ENCODE measurements at regions not wholly inside any gene's neighbourhood (a gene's known extent, or its start where the extent isn't known, plus 50 kb on each side); places are given as distances from the start of the nearest gene placed in this dataset.
"Not testable (repeated sequence)": the region's sequence is repeated elsewhere in the genome, so short reads cannot be mapped to it uniquely, and the experiment has no call there.

DNA sequence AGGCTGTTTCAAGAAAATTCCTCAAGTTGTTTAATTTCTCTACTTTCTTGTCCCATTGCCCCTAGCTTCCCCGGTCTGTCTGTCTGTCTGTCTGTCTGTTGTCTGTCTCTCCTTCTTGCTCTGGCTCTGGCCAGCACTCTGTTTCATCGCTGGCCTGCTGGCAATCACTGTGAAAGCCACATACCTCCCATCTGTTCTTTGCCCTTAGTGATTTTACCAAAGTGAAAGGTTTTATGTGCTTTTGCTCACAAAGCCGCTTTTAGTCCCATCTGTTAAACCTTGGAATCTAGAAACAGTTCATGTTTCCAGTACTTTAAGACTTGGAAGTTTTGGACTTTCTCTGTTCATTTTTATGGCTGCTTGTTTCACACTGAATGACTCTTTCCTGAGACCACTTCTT is 87.8 kb upstream of the EXOC2 start:
- DNase-seq (ENCODE audit: low read depth, low spot score): no peak
- Histone ChIP-seq H3K36me3 (ENCODE audit: control insufficient read depth, insufficient read depth, low read length) (no peaks in the 10 kb centered on the region), H3K27me3 (ENCODE audit: control insufficient read depth, insufficient read depth, low read length) (no peaks in the 10 kb centered on the region), H3K9me3 (ENCODE audit: control insufficient read depth, insufficient read depth, low read length) (no peaks in the 10 kb centered on the region), H3K4me1 (ENCODE audit: control insufficient read depth, insufficient read depth, low read length) (no peaks in the 10 kb centered on the region), H3K27ac (ENCODE audit: low read length) (no peak overlapping the region), H3K4me3 (ENCODE audit: low read length) (no peak overlapping the region)
- no CpG with 5 or more reads among the region's 3 CpGs for WGBS (ENCODE audit: insufficient coverage, insufficient read length)

GRCh38 chr6:776951-777350 is 84.0 kb upstream of the EXOC2 start:
- no peak overlapping the region for H3K27ac ChIP-seq (ENCODE audit: low read length)
- H3K4me3 ChIP-seq (ENCODE audit: low read length): no peak overlapping the region
- no peaks in the 10 kb centered on the region for H3K9me3 ChIP-seq (ENCODE audit: control insufficient read depth, insufficient read depth, low read length)
- DNase-seq (ENCODE audit: low read depth, low spot score): no peak
- H3K36me3 ChIP-seq (ENCODE audit: control insufficient read depth, insufficient read depth, low read length): no peaks in the 10 kb centered on the region
- no peaks in the 10 kb centered on the region for H3K27me3 ChIP-seq (ENCODE audit: control insufficient read depth, insufficient read depth, low read length)
- no peaks in the 10 kb centered on the region for H3K4me1 ChIP-seq (ENCODE audit: control insufficient read depth, insufficient read depth, low read length)
- WGBS (ENCODE audit: insufficient coverage, insufficient read length): no CpG with 5 or more reads among the region's 9 CpGs

DNA sequence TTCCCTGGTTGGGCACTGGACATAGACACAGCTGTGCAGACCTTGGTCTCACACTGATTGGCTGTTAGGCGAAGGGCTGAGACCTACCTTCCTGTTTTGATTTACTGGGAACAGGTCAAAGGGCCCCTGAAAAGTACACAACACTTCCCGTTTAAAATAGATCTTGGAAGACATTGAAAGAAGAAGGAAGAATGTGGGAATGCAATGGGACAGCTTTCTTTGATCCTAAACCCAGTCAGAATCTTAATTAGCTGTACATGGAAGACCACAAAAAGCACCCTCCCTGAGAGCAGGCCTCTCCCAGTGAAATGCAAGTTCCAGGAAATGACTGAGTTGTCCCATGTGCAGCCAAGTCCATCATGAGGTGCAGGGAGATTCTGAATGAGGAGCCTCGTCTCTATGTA is 83.6 kb upstream of the EXOC2 start:
- no peaks in the 10 kb centered on the region for H3K36me3 ChIP-seq (ENCODE audit: control insufficient read depth, insufficient read depth, low read length)
- H3K27ac ChIP-seq (ENCODE audit: low read length): no peak overlapping the region
- H3K27me3 ChIP-seq (ENCODE audit: control insufficient read depth, insufficient read depth, low read length): no peaks in the 10 kb centered on the region
- DNase-seq (ENCODE audit: low read depth, low spot score): no peak
- no peak overlapping the region for H3K4me3 ChIP-seq (ENCODE audit: low read length)
- no peaks in the 10 kb centered on the region for H3K9me3 ChIP-seq (ENCODE audit: control insufficient read depth, insufficient read depth, low read length)
- no CpG with 5 or more reads among the region's 3 CpGs for WGBS (ENCODE audit: insufficient coverage, insufficient read length)
- H3K4me1 ChIP-seq (ENCODE audit: control insufficient read depth, insufficient read depth, low read length): no peaks in the 10 kb centered on the region

DNA sequence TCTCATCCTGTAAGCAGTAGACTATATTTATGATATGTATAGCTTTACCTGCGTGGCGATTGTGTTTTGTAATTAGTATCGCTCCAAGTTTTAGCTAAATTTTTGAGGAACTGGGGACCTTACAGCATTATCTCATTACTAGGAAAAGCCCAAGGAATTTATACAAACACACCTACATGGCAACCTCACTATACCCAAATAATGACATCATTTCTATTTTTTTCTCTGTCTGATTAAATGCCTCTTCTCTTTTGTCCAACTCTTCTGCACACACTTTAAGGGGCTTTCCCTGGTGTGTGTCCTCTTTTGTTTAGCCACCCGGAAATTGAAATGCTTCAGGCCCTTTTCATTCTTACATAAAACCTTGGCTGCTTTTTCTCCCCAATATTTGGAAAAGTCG is 82.9 kb upstream of the EXOC2 start:
- Histone ChIP-seq H3K36me3 (ENCODE audit: control insufficient read depth, insufficient read depth, low read length) (no peaks in the 10 kb centered on the region), H3K4me3 (ENCODE audit: low read length) (no peak overlapping the region), H3K4me1 (ENCODE audit: control insufficient read depth, insufficient read depth, low read length) (no peaks in the 10 kb centered on the region), H3K27me3 (ENCODE audit: control insufficient read depth, insufficient read depth, low read length) (no peaks in the 10 kb centered on the region), H3K27ac (ENCODE audit: low read length) (no peak overlapping the region), H3K9me3 (ENCODE audit: control insufficient read depth, insufficient read depth, low read length) (no peaks in the 10 kb centered on the region)
- DNase-seq (ENCODE audit: low read depth, low spot score): no peak
- WGBS (ENCODE audit: insufficient coverage, insufficient read length): no CpG with 5 or more reads among the region's 5 CpGs

- not testable (repeated sequence) for DNase-seq (ENCODE audit: low read depth, low spot score); H3K27ac ChIP-seq (ENCODE audit: low read length); H3K4me3 ChIP-seq (ENCODE audit: low read length); H3K9me3 ChIP-seq (ENCODE audit: control insufficient read depth, insufficient read depth, low read length); H3K4me1 ChIP-seq (ENCODE audit: control insufficient read depth, insufficient read depth, low read length); H3K36me3 ChIP-seq (ENCODE audit: control insufficient read depth, insufficient read depth, low read length); H3K27me3 ChIP-seq (ENCODE audit: control insufficient read depth, insufficient read depth, low read length)
Measured at GRCh38 chr6:771683-772082, 78.7 kb upstream of the EXOC2 start.

DNA sequence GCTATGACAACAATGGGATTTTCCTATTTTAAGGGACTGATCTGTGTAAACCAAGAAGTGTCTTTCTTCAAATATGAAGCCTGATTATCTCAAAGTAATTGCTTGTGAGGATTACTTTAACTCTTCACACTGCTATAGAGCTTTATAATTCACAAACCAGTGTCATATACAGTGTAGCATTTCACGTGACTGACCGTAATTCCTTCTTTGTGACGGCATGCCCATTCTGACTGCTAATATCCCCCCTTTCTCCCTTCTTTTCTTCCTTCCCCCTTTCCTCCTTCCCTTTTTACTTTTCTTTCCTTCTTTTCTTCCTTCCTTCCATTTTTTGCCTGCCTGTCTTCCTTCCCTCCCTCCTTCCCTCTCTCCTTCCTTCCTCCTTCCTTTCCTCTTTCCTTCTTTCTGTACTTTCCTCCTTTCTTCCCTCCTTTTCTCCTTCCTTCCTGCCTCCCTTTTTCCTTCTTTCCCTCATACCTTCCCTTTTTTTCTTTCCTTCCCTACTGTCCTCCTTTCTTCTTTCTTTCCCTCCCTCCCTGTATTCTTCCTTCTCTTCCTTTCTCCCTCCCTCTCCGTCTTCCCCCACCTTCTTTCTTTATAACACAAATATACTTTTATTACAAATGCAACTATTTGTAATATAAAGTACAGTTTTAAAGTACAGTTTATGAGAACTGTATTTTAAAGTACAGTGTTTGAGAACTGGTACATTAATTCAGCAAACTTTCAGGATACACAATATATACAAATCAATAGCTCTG is 75.0 kb upstream of the EXOC2 start:
- WGBS (ENCODE audit: insufficient coverage, insufficient read length): 100% methylated on average over 1 of the region's 4 CpGs

DNA sequence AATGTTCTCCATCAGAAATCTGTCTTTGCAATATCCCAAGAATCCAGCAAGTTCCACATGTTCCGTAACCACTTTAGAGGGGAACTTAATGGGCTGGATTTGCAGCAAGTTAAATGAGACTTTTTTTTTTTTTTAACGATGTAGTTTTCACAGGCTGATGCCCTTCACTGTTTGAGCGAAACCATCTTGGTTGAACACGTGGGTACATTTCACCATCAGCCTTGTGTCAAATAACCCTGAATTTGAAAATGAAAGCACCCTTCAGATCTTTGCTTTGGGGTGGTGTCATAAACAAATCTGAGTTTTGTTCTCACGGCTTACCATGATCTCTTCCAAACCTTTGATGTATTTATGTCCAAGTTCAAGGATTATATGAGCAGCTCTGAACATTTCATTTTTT is 73.7 kb upstream of the EXOC2 start:
- no peak overlapping the region for H3K4me3 ChIP-seq (ENCODE audit: low read length)

More for the DNA sequence above, 75.0 kb upstream of the EXOC2 start:
- H3K27me3 ChIP-seq (ENCODE audit: control insufficient read depth, insufficient read depth, low read length): no peaks in the 10 kb centered on the region
- H3K4me1 ChIP-seq (ENCODE audit: control insufficient read depth, insufficient read depth, low read length): no peaks in the 10 kb centered on the region
- no peak for DNase-seq (ENCODE audit: low read depth, low spot score)
- no peaks in the 10 kb centered on the region for H3K9me3 ChIP-seq (ENCODE audit: control insufficient read depth, insufficient read depth, low read length)
- H3K27ac ChIP-seq (ENCODE audit: low read length): no peak overlapping the region
- H3K4me3 ChIP-seq (ENCODE audit: low read length): no peak overlapping the region
- H3K36me3 ChIP-seq (ENCODE audit: control insufficient read depth, insufficient read depth, low read length): no peaks in the 10 kb centered on the region

DNA sequence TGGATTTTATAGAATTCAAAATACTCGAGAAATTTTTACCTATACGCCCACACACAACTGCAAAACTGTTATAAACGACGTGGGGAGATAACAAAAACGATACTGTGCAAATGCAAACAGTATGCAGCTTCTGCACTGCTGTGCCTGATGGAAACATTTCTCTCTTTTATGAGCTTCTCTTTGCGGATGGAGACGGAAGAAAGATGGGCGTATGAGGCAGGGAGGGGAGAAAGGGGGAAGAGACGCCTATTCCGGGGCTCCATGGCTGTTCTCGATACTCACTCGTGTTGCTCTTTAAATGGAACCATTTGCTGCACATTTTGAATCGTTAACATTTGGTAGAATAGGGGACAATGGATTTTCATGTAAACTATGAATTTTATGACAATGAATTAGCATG is 69.1 kb upstream of the EXOC2 start:
- Histone ChIP-seq H3K36me3 (ENCODE audit: control insufficient read depth, insufficient read depth, low read length) (no peaks in the 10 kb centered on the region), H3K27me3 (ENCODE audit: control insufficient read depth, insufficient read depth, low read length) (no peaks in the 10 kb centered on the region), H3K27ac (ENCODE audit: low read length) (no peak overlapping the region), H3K4me3 (ENCODE audit: low read length) (no peak overlapping the region), H3K9me3 (ENCODE audit: control insufficient read depth, insufficient read depth, low read length) (no peaks in the 10 kb centered on the region), H3K4me1 (ENCODE audit: control insufficient read depth, insufficient read depth, low read length) (no peaks in the 10 kb centered on the region)
- no peak for DNase-seq (ENCODE audit: low read depth, low spot score)
- no CpG with 5 or more reads among the region's 13 CpGs for WGBS (ENCODE audit: insufficient coverage, insufficient read length)

More for the DNA sequence above, 73.7 kb upstream of the EXOC2 start:
- Histone ChIP-seq H3K9me3 (ENCODE audit: control insufficient read depth, insufficient read depth, low read length) (no peaks in the 10 kb centered on the region), H3K4me1 (ENCODE audit: control insufficient read depth, insufficient read depth, low read length) (no peaks in the 10 kb centered on the region), H3K36me3 (ENCODE audit: control insufficient read depth, insufficient read depth, low read length) (no peaks in the 10 kb centered on the region), H3K27me3 (ENCODE audit: control insufficient read depth, insufficient read depth, low read length) (no peaks in the 10 kb centered on the region), H3K27ac (ENCODE audit: low read length) (no peak overlapping the region)
- DNase-seq (ENCODE audit: low read depth, low spot score): no peak
- no CpG with 5 or more reads among the region's 5 CpGs for WGBS (ENCODE audit: insufficient coverage, insufficient read length)

DNA sequence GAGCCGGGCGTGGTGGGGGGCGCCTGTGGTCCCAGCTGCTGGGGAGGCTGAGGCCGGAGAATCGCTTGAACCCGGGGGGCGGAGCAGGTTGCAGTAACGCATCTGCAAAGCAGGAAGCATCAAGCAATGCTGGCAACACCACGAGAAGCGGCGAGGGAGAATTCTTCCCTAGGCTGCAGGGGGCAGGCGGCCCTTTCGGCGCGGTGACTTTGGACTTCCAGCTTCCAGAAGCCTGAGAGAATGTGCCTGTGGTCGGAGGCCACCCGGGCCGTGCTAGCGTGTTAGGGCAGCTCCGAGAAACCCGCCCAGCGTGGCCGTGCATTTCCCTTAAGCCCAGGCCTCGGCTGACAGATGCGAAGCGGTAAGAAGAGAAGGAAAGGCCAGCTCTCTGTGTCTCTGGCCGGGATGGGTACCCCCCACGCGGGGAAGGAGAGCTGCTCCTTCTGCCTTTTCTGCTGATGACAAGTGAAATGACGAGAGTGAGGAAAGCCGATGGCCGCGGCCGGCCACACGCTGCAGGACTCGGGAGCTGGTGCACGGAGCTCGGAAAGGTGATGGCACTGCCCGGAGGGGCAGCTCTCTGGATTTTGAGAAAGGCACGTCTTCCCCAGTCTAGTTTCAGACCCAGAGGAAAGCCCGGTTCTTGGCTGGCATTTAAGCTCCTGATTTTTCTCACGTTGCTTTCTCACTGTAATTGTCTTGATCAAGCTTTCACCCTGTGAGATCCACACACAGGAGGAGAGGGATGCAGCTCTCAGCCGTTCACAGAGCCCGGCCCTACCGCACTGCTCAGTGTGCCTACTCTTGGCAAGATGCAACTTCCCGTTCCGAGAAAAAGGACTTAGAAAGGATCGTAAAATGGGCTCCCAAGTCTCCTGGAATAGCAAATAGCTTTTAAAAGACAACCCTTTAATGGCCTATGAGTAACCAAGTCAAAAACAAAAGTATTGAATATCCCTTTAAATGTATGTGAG is 68.3 kb upstream of the EXOC2 start:
- H3K4me3 ChIP-seq (ENCODE audit: low read length): no peak overlapping the region

GRCh38 chr6:759729-760128 is 66.8 kb upstream of the EXOC2 start:
- Histone ChIP-seq H3K4me1 (ENCODE audit: control insufficient read depth, insufficient read depth, low read length) (no peaks in the 10 kb centered on the region), H3K27me3 (ENCODE audit: control insufficient read depth, insufficient read depth, low read length) (no peaks in the 10 kb centered on the region), H3K9me3 (ENCODE audit: control insufficient read depth, insufficient read depth, low read length) (no peaks in the 10 kb centered on the region), H3K4me3 (ENCODE audit: low read length) (no peak overlapping the region), H3K27ac (ENCODE audit: low read length) (no peak overlapping the region), H3K36me3 (ENCODE audit: control insufficient read depth, insufficient read depth, low read length) (no peaks in the 10 kb centered on the region)
- DNase-seq (ENCODE audit: low read depth, low spot score): no peak
- no CpG with 5 or more reads among the region's 3 CpGs for WGBS (ENCODE audit: insufficient coverage, insufficient read length)

More for the DNA sequence above, 68.3 kb upstream of the EXOC2 start:
- DNase-seq (ENCODE audit: low read depth, low spot score): no peak
- Histone ChIP-seq H3K36me3 (ENCODE audit: control insufficient read depth, insufficient read depth, low read length) (no peaks in the 10 kb centered on the region), H3K4me1 (ENCODE audit: control insufficient read depth, insufficient read depth, low read length) (no peaks in the 10 kb centered on the region), H3K9me3 (ENCODE audit: control insufficient read depth, insufficient read depth, low read length) (no peaks in the 10 kb centered on the region), H3K27ac (ENCODE audit: low read length) (no peak overlapping the region), H3K27me3 (ENCODE audit: control insufficient read depth, insufficient read depth, low read length) (no peaks in the 10 kb centered on the region)
- no CpG with 5 or more reads among the region's 48 CpGs for WGBS (ENCODE audit: insufficient coverage, insufficient read length)
